Panc1 (cell line): ENCODE measurements at regions not wholly inside any gene's neighbourhood (a gene's known extent, or its start where the extent isn't known, plus 50 kb on each side); places are given as distances from the start of the nearest gene placed in this dataset.

Experiments
- ATAC-seq: fragments of 200-7000 bp; cut with Tn5 transposase; 2 replicates; pipeline ENCODE4 v1.9.1; 2020; ENCODE audit warnings: mild to moderate bottlenecking, moderate library complexity
- BruUV-seq: library from RNA; stranded (reverse); fragments of 400-500 nt; replicated peaks from 2 replicates; lab custom pipeline; 2021; lab: Mats Ljungman, UMichigan
- CTCF ChIA-PET: fragments of 300-600 bp; sonication (Branson Sonifier 250); formaldehyde crosslinking; loops from one replicate; lab custom pipeline; 2022; ENCODE audit warnings: antibody characterized with exemption; lab: Charles Lee
- POLR2A ChIA-PET: fragments of 300-600 bp; sonication (Branson Sonifier 250); formaldehyde crosslinking; loops from one replicate; lab custom pipeline; 2022; ENCODE audit warnings: antibody characterized with exemption; lab: Charles Lee
- DNase-seq: peaks from one replicate; pipeline ENCODE4 v3.0.0-alpha.2; 2010; ENCODE audit warnings: low read depth, low spot score
- H3K27ac ChIP-seq: 2 replicates; pipeline ENCODE4 v1.5.1; 2011; ENCODE audit warnings: mild to moderate bottlenecking, low read length, inconsistent platforms
- H3K27me3 ChIP-seq: fragments of 200-500 bp; sonication (Bioruptor generic); 2 replicates; pipeline ENCODE4 v1.6.0; 2014; ENCODE audit warnings: low read length, inconsistent platforms; ENCODE audit not compliant: control insufficient read depth, insufficient read depth
- H3K36me3 ChIP-seq: fragments of 200-500 bp; sonication (Bioruptor generic); 2 replicates; pipeline ENCODE4 v1.5.1; 2014; ENCODE audit warnings: inconsistent platforms, mild to moderate bottlenecking, low read length, moderate library complexity; ENCODE audit not compliant: control insufficient read depth, insufficient read depth
- H3K4me1 ChIP-seq: 2 replicates; pipeline ENCODE4 v1.5.1; 2011; ENCODE audit warnings: inconsistent platforms, mild to moderate bottlenecking, low read length, moderate library complexity; ENCODE audit not compliant: control insufficient read depth, insufficient read depth
- H3K4me3 ChIP-seq, 2 experiments: 2 replicates each; pipeline ENCODE4 v1.5.1; 2011 to 2012; ENCODE audit warnings: low read depth in 2 of 2, low read length in 2 of 2, mild to moderate bottlenecking in 2 of 2, inconsistent platforms in 1 of 2, moderate library complexity in 1 of 2
- H3K9me3 ChIP-seq: fragments of 200-500 bp; sonication (Bioruptor generic); 2 replicates; pipeline ENCODE4 v1.5.1; 2014; ENCODE audit warnings: low read depth, mild to moderate bottlenecking, inconsistent platforms, low read length, moderate library complexity; ENCODE audit not compliant: control insufficient read depth, insufficient read depth
- POLR2AphosphoS5 ChIP-seq: IDR thresholded peaks from 2 replicates; pipeline ENCODE4 v1.6.1; 2012; ENCODE audit warnings: mild to moderate bottlenecking, low read depth, low read length, moderate library complexity
- SIN3A ChIP-seq: IDR thresholded peaks from 2 replicates; pipeline ENCODE4 v1.6.1; 2012; ENCODE audit warnings: low read depth, mild to moderate bottlenecking, low read length, moderate library complexity, borderline replicate concordance; ENCODE audit not compliant: insufficient read depth
- TCF7L2 ChIP-seq: IDR thresholded peaks from 2 replicates; pipeline ENCODE4 v1.6.1; 2011; ENCODE audit warnings: mild to moderate bottlenecking, low read depth, low read length, inconsistent platforms
- in situ Hi-C: cut with HindIII; loops from 2 replicates; pipeline ENCODE4 v1.10.0; 2016; ENCODE audit warnings: low sequenced_read_pairs, low pct_unique_long_range_greater_than_20kb
- intact Hi-C: fragments of 100-400 bp; cut with micrococcal nuclease; formaldehyde crosslinking; loops from one replicate; pipeline ENCODE4 v1.10.0; 2022; ENCODE audit not compliant: unreplicated experiment
- TF ChIP-seq, protein P1 (sequence below): fragments of 450-650 bp; IDR thresholded peaks from 2 replicates; pipeline ENCODE4 v1.5.1; 2017; ENCODE audit warnings: mild to moderate bottlenecking
- TF ChIP-seq, protein P2 (sequence below), 2 experiments: IDR thresholded peaks; 2 replicates each; pipeline ENCODE4 v1.6.1; 2011 to 2012; ENCODE audit warnings: low read depth in 2 of 2, control low read depth in 1 of 2, low read length in 1 of 2, mild to moderate bottlenecking in 1 of 2, moderate library complexity in 1 of 2; ENCODE audit not compliant: insufficient read depth in 1 of 2

DNA sequence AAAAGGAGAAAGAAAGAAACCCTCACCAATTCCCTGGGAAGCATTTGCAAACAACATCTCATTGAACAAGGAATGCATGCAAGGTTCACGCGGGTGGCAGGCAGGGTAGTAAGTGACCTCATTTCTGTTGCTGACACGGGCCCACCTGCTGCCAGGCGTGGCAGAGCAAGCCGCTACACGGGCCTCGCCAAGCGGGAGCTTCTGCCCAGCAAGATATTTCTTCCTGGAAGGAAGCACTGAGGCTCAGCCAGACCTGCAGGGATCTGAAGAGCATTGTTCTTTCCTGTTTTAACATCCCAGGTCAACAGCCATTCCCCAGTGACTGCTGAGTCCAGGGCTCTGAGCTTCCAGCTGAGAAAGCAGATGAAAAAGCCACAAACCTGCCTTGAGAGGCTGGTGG lies 91.9 kb upstream of the IGSF21 start:
- peaks cover 17% of the 10 kb centered on the region; the same call in 1 of the 2 replicates for H3K27me3 ChIP-seq
- no peaks in the 10 kb centered on the region for H3K9me3 ChIP-seq
- H3K4me3 ChIP-seq = no peak overlapping the region
- no TSS peak for BruUV-seq
- no peaks in the 10 kb centered on the region for H3K4me1 ChIP-seq
- H3K36me3 ChIP-seq = no peaks in the 10 kb centered on the region
- TF ChIP-seq POLR2AphosphoS5 = no peak
- TF ChIP-seq, protein P1, sequence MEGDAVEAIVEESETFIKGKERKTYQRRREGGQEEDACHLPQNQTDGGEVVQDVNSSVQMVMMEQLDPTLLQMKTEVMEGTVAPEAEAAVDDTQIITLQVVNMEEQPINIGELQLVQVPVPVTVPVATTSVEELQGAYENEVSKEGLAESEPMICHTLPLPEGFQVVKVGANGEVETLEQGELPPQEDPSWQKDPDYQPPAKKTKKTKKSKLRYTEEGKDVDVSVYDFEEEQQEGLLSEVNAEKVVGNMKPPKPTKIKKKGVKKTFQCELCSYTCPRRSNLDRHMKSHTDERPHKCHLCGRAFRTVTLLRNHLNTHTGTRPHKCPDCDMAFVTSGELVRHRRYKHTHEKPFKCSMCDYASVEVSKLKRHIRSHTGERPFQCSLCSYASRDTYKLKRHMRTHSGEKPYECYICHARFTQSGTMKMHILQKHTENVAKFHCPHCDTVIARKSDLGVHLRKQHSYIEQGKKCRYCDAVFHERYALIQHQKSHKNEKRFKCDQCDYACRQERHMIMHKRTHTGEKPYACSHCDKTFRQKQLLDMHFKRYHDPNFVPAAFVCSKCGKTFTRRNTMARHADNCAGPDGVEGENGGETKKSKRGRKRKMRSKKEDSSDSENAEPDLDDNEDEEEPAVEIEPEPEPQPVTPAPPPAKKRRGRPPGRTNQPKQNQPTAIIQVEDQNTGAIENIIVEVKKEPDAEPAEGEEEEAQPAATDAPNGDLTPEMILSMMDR = no peak
- TF ChIP-seq, protein P2, sequence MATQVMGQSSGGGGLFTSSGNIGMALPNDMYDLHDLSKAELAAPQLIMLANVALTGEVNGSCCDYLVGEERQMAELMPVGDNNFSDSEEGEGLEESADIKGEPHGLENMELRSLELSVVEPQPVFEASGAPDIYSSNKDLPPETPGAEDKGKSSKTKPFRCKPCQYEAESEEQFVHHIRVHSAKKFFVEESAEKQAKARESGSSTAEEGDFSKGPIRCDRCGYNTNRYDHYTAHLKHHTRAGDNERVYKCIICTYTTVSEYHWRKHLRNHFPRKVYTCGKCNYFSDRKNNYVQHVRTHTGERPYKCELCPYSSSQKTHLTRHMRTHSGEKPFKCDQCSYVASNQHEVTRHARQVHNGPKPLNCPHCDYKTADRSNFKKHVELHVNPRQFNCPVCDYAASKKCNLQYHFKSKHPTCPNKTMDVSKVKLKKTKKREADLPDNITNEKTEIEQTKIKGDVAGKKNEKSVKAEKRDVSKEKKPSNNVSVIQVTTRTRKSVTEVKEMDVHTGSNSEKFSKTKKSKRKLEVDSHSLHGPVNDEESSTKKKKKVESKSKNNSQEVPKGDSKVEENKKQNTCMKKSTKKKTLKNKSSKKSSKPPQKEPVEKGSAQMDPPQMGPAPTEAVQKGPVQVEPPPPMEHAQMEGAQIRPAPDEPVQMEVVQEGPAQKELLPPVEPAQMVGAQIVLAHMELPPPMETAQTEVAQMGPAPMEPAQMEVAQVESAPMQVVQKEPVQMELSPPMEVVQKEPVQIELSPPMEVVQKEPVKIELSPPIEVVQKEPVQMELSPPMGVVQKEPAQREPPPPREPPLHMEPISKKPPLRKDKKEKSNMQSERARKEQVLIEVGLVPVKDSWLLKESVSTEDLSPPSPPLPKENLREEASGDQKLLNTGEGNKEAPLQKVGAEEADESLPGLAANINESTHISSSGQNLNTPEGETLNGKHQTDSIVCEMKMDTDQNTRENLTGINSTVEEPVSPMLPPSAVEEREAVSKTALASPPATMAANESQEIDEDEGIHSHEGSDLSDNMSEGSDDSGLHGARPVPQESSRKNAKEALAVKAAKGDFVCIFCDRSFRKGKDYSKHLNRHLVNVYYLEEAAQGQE (IDR thresholded peaks at IDR 0.05; ENCODE audit: insufficient read depth in 1 of 2, low read depth in 2 of 2, low read length in 1 of 2) = no peak
- TF ChIP-seq TCF7L2 = no peak
- no peak for TF ChIP-seq SIN3A
- ChIA-PET POLR2A (no interaction called here), CTCF (no interaction called here)
- in situ Hi-C loops = no loop called here
- no peak overlapping the region for H3K27ac ChIP-seq
- ATAC-seq = no peak
- DNase-seq = no peak
- intact Hi-C loops = no loop called here

DNA sequence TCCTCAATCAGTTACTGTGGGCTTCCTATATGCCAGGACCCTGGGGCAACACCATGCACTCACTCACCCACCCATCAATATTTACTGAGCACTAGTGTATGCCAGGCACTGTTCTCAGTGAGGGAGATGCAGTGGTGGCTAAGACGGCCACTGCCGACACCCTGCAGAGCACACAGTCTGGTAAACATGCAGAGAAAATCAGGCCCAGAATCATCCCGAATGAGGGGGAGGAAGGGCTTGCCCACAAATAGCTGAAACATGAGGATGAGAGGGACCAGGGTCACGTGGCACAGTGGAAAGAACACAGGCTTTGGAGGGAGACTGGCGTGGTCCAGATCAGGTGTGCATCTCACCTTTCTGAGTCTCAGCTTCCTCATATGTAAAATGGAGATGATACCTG lies 89.2 kb upstream of the IGSF21 start:
- intact Hi-C loops (no loop called here), in situ Hi-C loops (no loop called here)
- H3K36me3 ChIP-seq = no peaks in the 10 kb centered on the region
- peaks cover 31% of the 10 kb centered on the region for H3K27me3 ChIP-seq
- no peak for ATAC-seq
- no peak for TF ChIP-seq TCF7L2
- TF ChIP-seq, protein P1 = no peak
- TF ChIP-seq SIN3A = no peak
- H3K4me3 ChIP-seq = no peak overlapping the region
- H3K4me1 ChIP-seq = no peaks in the 10 kb centered on the region
- H3K9me3 ChIP-seq = no peaks in the 10 kb centered on the region
- CTCF ChIA-PET = interaction anchor here (0.6 kb wide), 1 partner anchor 206 kb away, joined by 3 read pairs; no protein-coding TSS in a partner anchor
- no peak overlapping the region for H3K27ac ChIP-seq
- no peak for DNase-seq
- no TSS peak for BruUV-seq
- POLR2A ChIA-PET = no interaction called here
